Breast epithelium (tissue), 4 donors: ENCODE measurements at regions not wholly inside any gene's neighbourhood (a gene's known extent, or its start where the extent isn't known, plus 50 kb on each side); places are given as distances from the start of the nearest gene placed in this dataset.

ENCODE experiments used
- DNase-seq, 2 donors: peaks; one replicate each; pipeline ENCODE4 v3.0.0-alpha.2; 2019; ENCODE audit warnings: low spot score in 2 of 2
- H3K27ac ChIP-seq, 2 donors: fragments of 200-600 bp; sonication (generic) in 1 of 2; one replicate each; pipeline ENCODE4 v1.5.1; 2016 to 2019; ENCODE audit warnings: mild to moderate bottlenecking in 1 of 2
- H3K27me3 ChIP-seq, 2 donors: fragments of 200-600 bp; sonication (generic) in 1 of 2; one replicate each; pipeline versions ENCODE4 v1.5.1 to v1.6.0; 2017 to 2019; ENCODE audit warnings: control low read depth in 1 of 2, mild to moderate bottlenecking in 1 of 2
- H3K36me3 ChIP-seq: fragments of 200-600 bp; one replicate; pipeline ENCODE4 v1.5.1; 2019
- H3K4me1 ChIP-seq, 2 donors: fragments of 200-600 bp; sonication (generic); one replicate each; pipeline ENCODE4 v1.5.1; 2016 to 2019; ENCODE audit warnings: control low read depth in 1 of 2
- H3K4me3 ChIP-seq, 3 donors: fragments of 200-600 bp; sonication (generic); 1 replicate in 2 of 3; 2 replicates in 1 of 3; pipeline ENCODE4 v1.5.1; 2016 to 2019; ENCODE audit warnings: mild to moderate bottlenecking in 3 of 3, moderate library complexity in 2 of 3
- H3K9me3 ChIP-seq, 2 donors: fragments of 200-600 bp; sonication (generic) in 1 of 2; one replicate each; pipeline ENCODE4 v1.5.1; 2016 to 2019; ENCODE audit warnings: control low read depth in 1 of 2
- POLR2A ChIP-seq: fragments of 450-650 bp; IDR thresholded peaks from one replicate; pipeline ENCODE4 v1.6.1; 2016; ENCODE audit warnings: antibody characterized with exemption, mild to moderate bottlenecking, moderate library complexity
- POLR2AphosphoS5 ChIP-seq, 3 donors: sonication (generic); formaldehyde crosslinking; IDR thresholded peaks; one replicate each; pipeline ENCODE4 v1.6.1; 2017; ENCODE audit warnings: antibody characterized with exemption in 3 of 3
- intact Hi-C: fragments of 100-400 bp; cut with DNase I; formaldehyde crosslinking; loops from one replicate; pipeline ENCODE4 v1.15.1; 2023; ENCODE audit warnings: low total_unique reads
- TF ChIP-seq, protein P1 (sequence below), 3 donors: fragments of 450-650 bp; IDR thresholded peaks; one replicate each; pipeline ENCODE4 v1.5.1; 2016 to 2017; ENCODE audit warnings: antibody characterized with exemption in 3 of 3, mild to moderate bottlenecking in 3 of 3, moderate library complexity in 3 of 3

DNA sequence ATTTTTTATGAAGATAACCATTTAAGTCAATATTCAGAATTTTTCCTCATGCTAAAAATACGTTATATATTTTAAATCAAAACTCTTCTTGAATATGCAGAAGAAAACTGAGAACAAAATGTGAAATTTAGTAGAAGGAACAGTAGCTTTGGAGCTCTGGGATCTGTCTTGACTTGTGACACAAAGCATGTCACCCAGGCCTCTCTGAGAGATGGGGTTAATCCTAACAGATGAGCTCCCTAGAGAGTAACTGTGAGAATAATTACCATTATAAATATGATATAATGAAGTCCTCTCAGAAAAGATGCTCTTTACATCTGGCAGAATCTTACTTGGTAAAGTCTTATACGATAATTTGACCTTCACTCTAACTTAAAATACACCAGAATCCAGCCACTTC is 272.0 kb downstream of the PTPRC start:
- H3K4me3 ChIP-seq = no peak overlapping the region
- no peak for DNase-seq
- no peaks in the 10 kb centered on the region for H3K27me3 ChIP-seq
- H3K36me3 ChIP-seq = no peaks in the 10 kb centered on the region
- H3K27ac ChIP-seq = no peak overlapping the region
- H3K4me1 ChIP-seq = no peaks in the 10 kb centered on the region
- H3K9me3 ChIP-seq = no peaks in the 10 kb centered on the region
- no peak for TF ChIP-seq POLR2A
- TF ChIP-seq POLR2AphosphoS5 (IDR thresholded peaks at IDR 0.05) = no peak
- TF ChIP-seq, protein P1, sequence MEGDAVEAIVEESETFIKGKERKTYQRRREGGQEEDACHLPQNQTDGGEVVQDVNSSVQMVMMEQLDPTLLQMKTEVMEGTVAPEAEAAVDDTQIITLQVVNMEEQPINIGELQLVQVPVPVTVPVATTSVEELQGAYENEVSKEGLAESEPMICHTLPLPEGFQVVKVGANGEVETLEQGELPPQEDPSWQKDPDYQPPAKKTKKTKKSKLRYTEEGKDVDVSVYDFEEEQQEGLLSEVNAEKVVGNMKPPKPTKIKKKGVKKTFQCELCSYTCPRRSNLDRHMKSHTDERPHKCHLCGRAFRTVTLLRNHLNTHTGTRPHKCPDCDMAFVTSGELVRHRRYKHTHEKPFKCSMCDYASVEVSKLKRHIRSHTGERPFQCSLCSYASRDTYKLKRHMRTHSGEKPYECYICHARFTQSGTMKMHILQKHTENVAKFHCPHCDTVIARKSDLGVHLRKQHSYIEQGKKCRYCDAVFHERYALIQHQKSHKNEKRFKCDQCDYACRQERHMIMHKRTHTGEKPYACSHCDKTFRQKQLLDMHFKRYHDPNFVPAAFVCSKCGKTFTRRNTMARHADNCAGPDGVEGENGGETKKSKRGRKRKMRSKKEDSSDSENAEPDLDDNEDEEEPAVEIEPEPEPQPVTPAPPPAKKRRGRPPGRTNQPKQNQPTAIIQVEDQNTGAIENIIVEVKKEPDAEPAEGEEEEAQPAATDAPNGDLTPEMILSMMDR (IDR thresholded peaks at IDR 0.05) = no peak
- intact Hi-C loops = no loop called here

DNA sequence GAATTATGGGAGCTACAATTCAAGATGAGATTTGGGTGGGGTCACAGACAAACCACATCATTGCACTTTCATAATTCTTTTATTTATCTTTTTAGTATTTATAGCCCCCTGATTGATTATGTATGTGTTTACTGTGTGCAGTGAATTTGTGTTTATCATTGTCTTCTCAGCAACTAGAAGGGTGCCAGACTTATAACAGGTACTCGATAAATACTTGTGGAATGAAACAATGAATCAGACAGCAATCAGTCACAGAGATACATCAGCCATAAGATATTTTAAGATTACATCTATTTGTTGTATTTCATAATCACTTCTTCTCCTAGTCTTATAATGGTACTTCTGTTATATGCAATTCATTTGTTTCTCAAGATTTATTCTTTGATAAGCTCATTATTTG is 273.2 kb downstream of the PTPRC start:
- intact Hi-C loops = no loop called here
- no peaks in the 10 kb centered on the region for H3K4me1 ChIP-seq
- no peaks in the 10 kb centered on the region for H3K36me3 ChIP-seq
- no peak overlapping the region for H3K4me3 ChIP-seq
- no peaks in the 10 kb centered on the region for H3K27me3 ChIP-seq
- no peak overlapping the region for H3K27ac ChIP-seq
- TF ChIP-seq POLR2A (no peak), POLR2AphosphoS5 (IDR thresholded peaks at IDR 0.05) (no peak)
- TF ChIP-seq, protein P1 (IDR thresholded peaks at IDR 0.05) = no peak
- H3K9me3 ChIP-seq = no peaks in the 10 kb centered on the region
- no peak for DNase-seq

GRCh38 chr1:198913667-198914066 is 274.8 kb downstream of the PTPRC start:
- Histone ChIP-seq H3K4me3 (no peak overlapping the region), H3K36me3 (no peaks in the 10 kb centered on the region), H3K9me3 (no peaks in the 10 kb centered on the region), H3K27me3 (no peaks in the 10 kb centered on the region), H3K27ac (no peak overlapping the region), H3K4me1 (no peaks in the 10 kb centered on the region)
- TF ChIP-seq POLR2AphosphoS5 (IDR thresholded peaks at IDR 0.05) (no peak), POLR2A (no peak)
- TF ChIP-seq, protein P1 (IDR thresholded peaks at IDR 0.05) = no peak
- intact Hi-C loops = no loop called here
- no peak for DNase-seq

- Histone ChIP-seq H3K4me3 (no peak overlapping the region), H3K36me3 (no peaks in the 10 kb centered on the region), H3K4me1 (no peaks in the 10 kb centered on the region), H3K27ac (no peak overlapping the region), H3K27me3 (no peaks in the 10 kb centered on the region), H3K9me3 (no peaks in the 10 kb centered on the region)
- intact Hi-C loops = no loop called here
- DNase-seq = no peak
- TF ChIP-seq POLR2AphosphoS5 (IDR thresholded peaks at IDR 0.05) (no peak), POLR2A (no peak)
- TF ChIP-seq, protein P1 (IDR thresholded peaks at IDR 0.05) = no peak
These were observed 276.7 kb downstream of the PTPRC start for GRCh38 chr1:198915327-198916231.

DNA sequence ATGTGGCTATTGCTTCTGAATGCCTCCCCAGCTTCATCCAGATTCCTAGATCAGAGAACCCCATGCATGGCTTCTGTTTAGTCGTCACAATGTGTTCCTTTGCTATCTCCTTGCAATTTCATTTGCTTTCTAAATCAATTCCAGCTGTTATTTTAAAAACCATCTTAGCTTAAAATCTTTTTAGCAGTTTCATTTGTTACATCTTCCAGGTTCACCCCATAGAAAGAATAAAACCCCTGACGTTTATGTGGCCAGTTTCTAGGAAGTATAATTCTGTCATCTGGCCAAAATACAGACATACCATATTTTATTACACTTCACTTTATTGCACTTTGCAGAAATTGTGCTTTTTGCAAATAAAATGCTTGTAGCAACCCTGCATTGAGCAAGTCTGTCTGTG is 278.4 kb downstream of the PTPRC start:
- intact Hi-C loops = no loop called here
- no peak for DNase-seq
- TF ChIP-seq POLR2AphosphoS5 (IDR thresholded peaks at IDR 0.05) (no peak), POLR2A (no peak)
- TF ChIP-seq, protein P1 (IDR thresholded peaks at IDR 0.05) = no peak
- H3K27me3 ChIP-seq = no peaks in the 10 kb centered on the region
- no peaks in the 10 kb centered on the region for H3K36me3 ChIP-seq
- no peak overlapping the region for H3K27ac ChIP-seq
- H3K4me3 ChIP-seq = no peak overlapping the region
- no peaks in the 10 kb centered on the region for H3K9me3 ChIP-seq
- H3K4me1 ChIP-seq = no peaks in the 10 kb centered on the region
